ENCODE measurements at regions not wholly inside any gene's neighbourhood (a gene's known extent, or its start where the extent isn't known, plus 50 kb on each side); places are given as distances from the start of the nearest gene placed in this dataset.

DNA sequence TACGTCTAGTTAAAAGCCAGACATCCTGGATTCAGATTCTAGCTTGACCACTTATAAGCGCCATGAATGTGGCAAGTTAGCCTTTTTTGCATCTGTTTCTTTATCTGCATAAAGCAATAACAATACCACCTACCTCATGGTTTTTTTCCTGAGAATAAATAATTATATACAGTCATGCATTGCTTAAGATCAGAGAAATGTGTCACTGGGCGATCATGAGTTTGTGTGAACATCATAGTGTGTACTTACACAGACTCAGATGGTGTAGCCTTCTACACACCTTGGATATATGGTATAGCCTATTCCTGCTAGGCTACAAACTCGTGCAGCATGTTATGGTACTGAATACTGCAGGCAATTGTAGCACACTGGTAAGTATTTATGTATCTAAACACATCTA lies 84.7 kb upstream of the PELI1 start (continued):
- TF ChIP-seq, protein P1, sequence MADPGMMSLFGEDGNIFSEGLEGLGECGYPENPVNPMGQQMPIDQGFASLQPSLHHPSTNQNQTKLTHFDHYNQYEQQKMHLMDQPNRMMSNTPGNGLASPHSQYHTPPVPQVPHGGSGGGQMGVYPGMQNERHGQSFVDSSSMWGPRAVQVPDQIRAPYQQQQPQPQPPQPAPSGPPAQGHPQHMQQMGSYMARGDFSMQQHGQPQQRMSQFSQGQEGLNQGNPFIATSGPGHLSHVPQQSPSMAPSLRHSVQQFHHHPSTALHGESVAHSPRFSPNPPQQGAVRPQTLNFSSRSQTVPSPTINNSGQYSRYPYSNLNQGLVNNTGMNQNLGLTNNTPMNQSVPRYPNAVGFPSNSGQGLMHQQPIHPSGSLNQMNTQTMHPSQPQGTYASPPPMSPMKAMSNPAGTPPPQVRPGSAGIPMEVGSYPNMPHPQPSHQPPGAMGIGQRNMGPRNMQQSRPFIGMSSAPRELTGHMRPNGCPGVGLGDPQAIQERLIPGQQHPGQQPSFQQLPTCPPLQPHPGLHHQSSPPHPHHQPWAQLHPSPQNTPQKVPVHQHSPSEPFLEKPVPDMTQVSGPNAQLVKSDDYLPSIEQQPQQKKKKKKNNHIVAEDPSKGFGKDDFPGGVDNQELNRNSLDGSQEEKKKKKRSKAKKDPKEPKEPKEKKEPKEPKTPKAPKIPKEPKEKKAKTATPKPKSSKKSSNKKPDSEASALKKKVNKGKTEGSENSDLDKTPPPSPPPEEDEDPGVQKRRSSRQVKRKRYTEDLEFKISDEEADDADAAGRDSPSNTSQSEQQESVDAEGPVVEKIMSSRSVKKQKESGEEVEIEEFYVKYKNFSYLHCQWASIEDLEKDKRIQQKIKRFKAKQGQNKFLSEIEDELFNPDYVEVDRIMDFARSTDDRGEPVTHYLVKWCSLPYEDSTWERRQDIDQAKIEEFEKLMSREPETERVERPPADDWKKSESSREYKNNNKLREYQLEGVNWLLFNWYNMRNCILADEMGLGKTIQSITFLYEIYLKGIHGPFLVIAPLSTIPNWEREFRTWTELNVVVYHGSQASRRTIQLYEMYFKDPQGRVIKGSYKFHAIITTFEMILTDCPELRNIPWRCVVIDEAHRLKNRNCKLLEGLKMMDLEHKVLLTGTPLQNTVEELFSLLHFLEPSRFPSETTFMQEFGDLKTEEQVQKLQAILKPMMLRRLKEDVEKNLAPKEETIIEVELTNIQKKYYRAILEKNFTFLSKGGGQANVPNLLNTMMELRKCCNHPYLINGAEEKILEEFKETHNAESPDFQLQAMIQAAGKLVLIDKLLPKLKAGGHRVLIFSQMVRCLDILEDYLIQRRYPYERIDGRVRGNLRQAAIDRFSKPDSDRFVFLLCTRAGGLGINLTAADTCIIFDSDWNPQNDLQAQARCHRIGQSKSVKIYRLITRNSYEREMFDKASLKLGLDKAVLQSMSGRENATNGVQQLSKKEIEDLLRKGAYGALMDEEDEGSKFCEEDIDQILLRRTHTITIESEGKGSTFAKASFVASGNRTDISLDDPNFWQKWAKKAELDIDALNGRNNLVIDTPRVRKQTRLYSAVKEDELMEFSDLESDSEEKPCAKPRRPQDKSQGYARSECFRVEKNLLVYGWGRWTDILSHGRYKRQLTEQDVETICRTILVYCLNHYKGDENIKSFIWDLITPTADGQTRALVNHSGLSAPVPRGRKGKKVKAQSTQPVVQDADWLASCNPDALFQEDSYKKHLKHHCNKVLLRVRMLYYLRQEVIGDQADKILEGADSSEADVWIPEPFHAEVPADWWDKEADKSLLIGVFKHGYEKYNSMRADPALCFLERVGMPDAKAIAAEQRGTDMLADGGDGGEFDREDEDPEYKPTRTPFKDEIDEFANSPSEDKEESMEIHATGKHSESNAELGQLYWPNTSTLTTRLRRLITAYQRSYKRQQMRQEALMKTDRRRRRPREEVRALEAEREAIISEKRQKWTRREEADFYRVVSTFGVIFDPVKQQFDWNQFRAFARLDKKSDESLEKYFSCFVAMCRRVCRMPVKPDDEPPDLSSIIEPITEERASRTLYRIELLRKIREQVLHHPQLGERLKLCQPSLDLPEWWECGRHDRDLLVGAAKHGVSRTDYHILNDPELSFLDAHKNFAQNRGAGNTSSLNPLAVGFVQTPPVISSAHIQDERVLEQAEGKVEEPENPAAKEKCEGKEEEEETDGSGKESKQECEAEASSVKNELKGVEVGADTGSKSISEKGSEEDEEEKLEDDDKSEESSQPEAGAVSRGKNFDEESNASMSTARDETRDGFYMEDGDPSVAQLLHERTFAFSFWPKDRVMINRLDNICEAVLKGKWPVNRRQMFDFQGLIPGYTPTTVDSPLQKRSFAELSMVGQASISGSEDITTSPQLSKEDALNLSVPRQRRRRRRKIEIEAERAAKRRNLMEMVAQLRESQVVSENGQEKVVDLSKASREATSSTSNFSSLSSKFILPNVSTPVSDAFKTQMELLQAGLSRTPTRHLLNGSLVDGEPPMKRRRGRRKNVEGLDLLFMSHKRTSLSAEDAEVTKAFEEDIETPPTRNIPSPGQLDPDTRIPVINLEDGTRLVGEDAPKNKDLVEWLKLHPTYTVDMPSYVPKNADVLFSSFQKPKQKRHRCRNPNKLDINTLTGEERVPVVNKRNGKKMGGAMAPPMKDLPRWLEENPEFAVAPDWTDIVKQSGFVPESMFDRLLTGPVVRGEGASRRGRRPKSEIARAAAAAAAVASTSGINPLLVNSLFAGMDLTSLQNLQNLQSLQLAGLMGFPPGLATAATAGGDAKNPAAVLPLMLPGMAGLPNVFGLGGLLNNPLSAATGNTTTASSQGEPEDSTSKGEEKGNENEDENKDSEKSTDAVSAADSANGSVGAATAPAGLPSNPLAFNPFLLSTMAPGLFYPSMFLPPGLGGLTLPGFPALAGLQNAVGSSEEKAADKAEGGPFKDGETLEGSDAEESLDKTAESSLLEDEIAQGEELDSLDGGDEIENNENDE (IDR thresholded peaks at IDR 0.05; ENCODE audit: insufficient replicate concordance, low read length) = no peak
- TF ChIP-seq KDM5A (IDR thresholded peaks at IDR 0.05; ENCODE audit: low read length) (no peak), CBX5 (IDR thresholded peaks at IDR 0.05; ENCODE audit: low read depth, low read length) (no peak), SIN3A (conservative IDR thresholded peaks at IDR 0.05 in 1 of 2, IDR thresholded peaks at IDR 0.05 in 1 of 2; ENCODE audit: low read depth in 1 of 2, low read length in 2 of 2) (no peak), CREB1 (IDR thresholded peaks at IDR 0.05) (no peak), SRF (IDR thresholded peaks at IDR 0.05; ENCODE audit: low read depth, low read length) (no peak), CBX8 (IDR thresholded peaks at IDR 0.05; ENCODE audit: borderline replicate concordance, low read depth, low read length) (no peak), ZNF274 (IDR thresholded peaks at IDR 0.05; ENCODE audit: borderline replicate concordance, extremely low read depth, low read length) (no peak), GTF2F1 (IDR thresholded peaks at IDR 0.05; ENCODE audit: borderline replicate concordance, low read depth, low read length) (no peak), RXRA (IDR thresholded peaks at IDR 0.05; ENCODE audit: insufficient read depth, low read depth, low read length) (no peak), SP4 (IDR thresholded peaks at IDR 0.05; ENCODE audit: low read length) (no peak), BRCA1 (IDR thresholded peaks at IDR 0.05; ENCODE audit: low read depth, low read length) (no peak), TAF7 (optimal IDR thresholded peaks at IDR 0.05; ENCODE audit: borderline replicate concordance, low read depth, low read length) (no peak), SP1 (IDR thresholded peaks at IDR 0.05; ENCODE audit: low read depth, low read length) (no peak)

All from H1 (cell line).